Vagina (tissue), 2 donors: ENCODE measurements at regions not wholly inside any gene's neighbourhood (a gene's known extent, or its start where the extent isn't known, plus 50 kb on each side); places are given as distances from the start of the nearest gene placed in this dataset.
A peak's percentile ranks its signal among the peaks of the same experiment; 100 is the strongest.

Experiments used
- DNase-seq, 2 donors: peaks; one replicate each; pipeline ENCODE4 v3.0.0-alpha.2; 2017; ENCODE audit errors: extremely low spot score in 2 of 2
- H3K27ac ChIP-seq: fragments of 200-600 bp; sonication (generic); one replicate; pipeline ENCODE4 v1.5.1; 2019
- H3K27me3 ChIP-seq: fragments of 200-600 bp; sonication (generic); one replicate; pipeline ENCODE4 v1.5.1; 2019
- H3K36me3 ChIP-seq, 2 donors: fragments of 200-600 bp; sonication (generic); one replicate each; pipeline ENCODE4 v1.5.1; 2017 to 2019
- H3K4me1 ChIP-seq: fragments of 200-600 bp; sonication (generic); one replicate; pipeline ENCODE4 v1.5.1; 2019
- H3K4me3 ChIP-seq, 2 donors: fragments of 200-600 bp; sonication (generic); 1 replicate in 1 of 2; 2 replicates in 1 of 2; pipeline ENCODE4 v1.5.1; 2016 to 2019
- H3K9me3 ChIP-seq: fragments of 200-600 bp; sonication (generic); one replicate; pipeline ENCODE4 v1.5.1; 2019
- POLR2A ChIP-seq, 2 donors: fragments of 450-650 bp; IDR thresholded peaks; one replicate each; pipeline ENCODE4 v1.6.1; 2017; ENCODE audit warnings: antibody characterized with exemption in 2 of 2, mild to moderate bottlenecking in 2 of 2, moderate library complexity in 2 of 2
- POLR2AphosphoS5 ChIP-seq, 2 donors: sonication (generic); formaldehyde crosslinking; IDR thresholded peaks; one replicate each; pipeline ENCODE4 v1.9.0; 2017; ENCODE audit warnings: antibody characterized with exemption in 2 of 2, mild to moderate bottlenecking in 2 of 2, low read depth in 1 of 2; ENCODE audit not compliant: insufficient read depth in 1 of 2
- intact Hi-C: fragments of 100-400 bp; cut with DNase I; formaldehyde crosslinking; loops from one replicate; pipeline ENCODE4 v1.15.1; 2023
- TF ChIP-seq, protein P1 (sequence below), 3 experiments: fragments of 450-650 bp in 2 of 3; fragments of 200-600 bp in 1 of 3; sonication (generic) in 1 of 3; IDR thresholded peaks; one replicate each; pipeline ENCODE4 v1.5.1; 2017 to 2019; ENCODE audit warnings: antibody characterized with exemption in 3 of 3, mild to moderate bottlenecking in 2 of 3, moderate library complexity in 2 of 3

DNA sequence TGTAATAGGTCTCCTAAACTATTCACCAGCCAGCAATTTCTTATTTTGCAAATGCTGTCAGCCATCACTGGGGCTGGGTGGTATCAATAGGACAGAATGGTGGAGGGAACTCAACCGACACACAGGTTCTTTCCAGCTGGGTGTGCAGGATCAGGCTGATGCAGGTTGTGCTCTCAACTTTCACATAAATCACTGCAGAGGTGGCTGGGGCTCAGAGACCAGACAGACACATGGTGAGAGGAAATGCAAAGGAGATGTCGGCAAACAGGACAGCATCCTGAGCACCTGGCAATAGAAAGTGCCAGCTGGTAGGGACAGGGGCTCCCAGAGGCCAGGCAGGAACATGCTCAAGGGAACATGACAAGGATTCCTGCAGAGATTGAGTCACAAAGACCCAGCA, 254.9 kb downstream of the SOD2 start:
- TF ChIP-seq, protein P1, sequence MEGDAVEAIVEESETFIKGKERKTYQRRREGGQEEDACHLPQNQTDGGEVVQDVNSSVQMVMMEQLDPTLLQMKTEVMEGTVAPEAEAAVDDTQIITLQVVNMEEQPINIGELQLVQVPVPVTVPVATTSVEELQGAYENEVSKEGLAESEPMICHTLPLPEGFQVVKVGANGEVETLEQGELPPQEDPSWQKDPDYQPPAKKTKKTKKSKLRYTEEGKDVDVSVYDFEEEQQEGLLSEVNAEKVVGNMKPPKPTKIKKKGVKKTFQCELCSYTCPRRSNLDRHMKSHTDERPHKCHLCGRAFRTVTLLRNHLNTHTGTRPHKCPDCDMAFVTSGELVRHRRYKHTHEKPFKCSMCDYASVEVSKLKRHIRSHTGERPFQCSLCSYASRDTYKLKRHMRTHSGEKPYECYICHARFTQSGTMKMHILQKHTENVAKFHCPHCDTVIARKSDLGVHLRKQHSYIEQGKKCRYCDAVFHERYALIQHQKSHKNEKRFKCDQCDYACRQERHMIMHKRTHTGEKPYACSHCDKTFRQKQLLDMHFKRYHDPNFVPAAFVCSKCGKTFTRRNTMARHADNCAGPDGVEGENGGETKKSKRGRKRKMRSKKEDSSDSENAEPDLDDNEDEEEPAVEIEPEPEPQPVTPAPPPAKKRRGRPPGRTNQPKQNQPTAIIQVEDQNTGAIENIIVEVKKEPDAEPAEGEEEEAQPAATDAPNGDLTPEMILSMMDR (IDR thresholded peaks at IDR 0.05) = no peak
- TF ChIP-seq POLR2A (IDR thresholded peaks at IDR 0.05) (no peak), POLR2AphosphoS5 (IDR thresholded peaks at IDR 0.05; ENCODE audit: insufficient read depth in 1 of 2, low read depth in 1 of 2) (no peak)
- intact Hi-C loops = no loop called here
- H3K4me1 ChIP-seq = no peaks in the 10 kb centered on the region
- peaks cover 3% of the 10 kb centered on the region for H3K9me3 ChIP-seq
- no peaks in the 10 kb centered on the region for H3K36me3 ChIP-seq
- no peak overlapping the region for H3K27ac ChIP-seq
- DNase-seq = peak in 1 of 2 donors; percentile 49
- H3K4me3 ChIP-seq = no peak overlapping the region
- H3K27me3 ChIP-seq = no peaks in the 10 kb centered on the region

DNA sequence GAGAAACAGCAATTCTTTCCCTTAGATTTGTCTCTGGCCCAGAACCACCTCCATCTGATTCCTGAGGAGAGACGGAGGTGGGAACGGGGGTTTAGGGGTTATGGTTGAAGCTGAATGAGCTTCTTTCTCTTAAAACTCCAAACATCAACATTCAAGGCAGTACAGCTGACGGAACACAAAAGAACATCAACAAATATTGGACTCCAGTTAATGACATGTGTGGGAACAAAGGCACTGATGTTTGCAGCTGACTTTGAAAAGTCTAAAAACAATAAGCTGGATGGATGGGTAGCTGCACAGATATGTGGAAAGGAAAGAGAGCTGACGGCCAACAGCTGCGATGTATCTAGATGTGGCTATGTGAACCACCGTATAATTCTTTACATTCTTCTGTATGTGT, 256.5 kb downstream of the SOD2 start:
- Histone ChIP-seq H3K36me3 (no peaks in the 10 kb centered on the region), H3K27ac (no peak overlapping the region), H3K27me3 (no peaks in the 10 kb centered on the region), H3K4me3 (no peak overlapping the region), H3K9me3 (peaks cover 3% of the 10 kb centered on the region), H3K4me1 (no peaks in the 10 kb centered on the region)
- TF ChIP-seq POLR2A (IDR thresholded peaks at IDR 0.05) = no peak
- no peak for TF ChIP-seq POLR2AphosphoS5 (IDR thresholded peaks at IDR 0.05; ENCODE audit: insufficient read depth in 1 of 2, low read depth in 1 of 2)
- TF ChIP-seq, protein P1 (IDR thresholded peaks at IDR 0.05) = no peak
- no peak for DNase-seq
- intact Hi-C loops = no loop called here

DNA sequence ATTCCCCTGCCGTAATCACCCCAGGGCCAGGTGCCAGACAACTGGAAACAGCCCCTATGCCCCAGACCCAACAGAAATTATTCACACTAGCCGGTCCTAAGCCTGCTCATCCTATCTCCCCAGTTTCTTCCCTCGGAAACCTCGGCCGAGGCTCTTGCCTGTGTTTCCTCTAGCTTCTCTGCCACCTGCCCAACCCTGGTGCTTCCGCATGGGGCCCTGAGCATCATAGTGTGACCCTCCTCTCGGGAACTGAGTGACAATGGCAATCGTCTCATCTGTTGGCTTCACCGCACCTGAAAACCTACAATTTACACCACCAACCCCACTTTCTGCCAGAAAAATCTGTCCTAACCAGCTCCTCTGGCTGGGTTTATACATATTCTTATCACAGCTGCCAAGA, 257.3 kb downstream of the SOD2 start:
- Histone ChIP-seq H3K36me3 (no peaks in the 10 kb centered on the region), H3K27ac (no peak overlapping the region), H3K9me3 (peaks cover 3% of the 10 kb centered on the region), H3K4me1 (no peaks in the 10 kb centered on the region), H3K4me3 (no peak overlapping the region), H3K27me3 (no peaks in the 10 kb centered on the region)
- no peak for TF ChIP-seq POLR2A (IDR thresholded peaks at IDR 0.05)
- TF ChIP-seq, protein P1 (IDR thresholded peaks at IDR 0.05) = no peak
- intact Hi-C loops = no loop called here
- peak in 1 of 2 donors; percentile 56 for DNase-seq

DNA sequence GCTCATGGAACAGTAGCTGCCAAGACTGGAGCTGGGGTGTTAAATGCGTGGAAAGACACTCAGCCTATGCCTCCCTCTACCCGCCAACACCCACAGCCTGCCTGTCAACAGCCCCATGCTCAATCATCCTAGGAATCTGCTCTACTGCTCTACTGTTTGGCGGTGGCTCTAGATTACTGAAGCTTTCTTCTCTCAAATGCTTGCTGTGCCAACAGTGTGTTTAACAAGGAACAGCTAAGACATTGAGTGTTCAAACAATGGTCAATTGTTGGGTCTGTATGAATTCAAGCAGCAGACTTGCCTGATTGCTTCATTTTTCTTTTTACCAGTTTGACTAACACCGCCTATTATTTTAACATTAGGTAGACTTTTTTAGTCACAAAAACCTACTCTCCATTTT, 258.6 kb downstream of the SOD2 start:
- TF ChIP-seq POLR2A (IDR thresholded peaks at IDR 0.05) = no peak
- TF ChIP-seq, protein P1 (IDR thresholded peaks at IDR 0.05) = no peak
- no peak for TF ChIP-seq POLR2AphosphoS5 (IDR thresholded peaks at IDR 0.05; ENCODE audit: insufficient read depth in 1 of 2, low read depth in 1 of 2)
- intact Hi-C loops = no loop called here
- H3K9me3 ChIP-seq = peaks cover 3% of the 10 kb centered on the region
- H3K36me3 ChIP-seq = no peaks in the 10 kb centered on the region
- DNase-seq = no peak
- no peak overlapping the region for H3K4me3 ChIP-seq
- no peak overlapping the region for H3K27ac ChIP-seq
- no peaks in the 10 kb centered on the region for H3K4me1 ChIP-seq
- H3K27me3 ChIP-seq = no peaks in the 10 kb centered on the region

DNA sequence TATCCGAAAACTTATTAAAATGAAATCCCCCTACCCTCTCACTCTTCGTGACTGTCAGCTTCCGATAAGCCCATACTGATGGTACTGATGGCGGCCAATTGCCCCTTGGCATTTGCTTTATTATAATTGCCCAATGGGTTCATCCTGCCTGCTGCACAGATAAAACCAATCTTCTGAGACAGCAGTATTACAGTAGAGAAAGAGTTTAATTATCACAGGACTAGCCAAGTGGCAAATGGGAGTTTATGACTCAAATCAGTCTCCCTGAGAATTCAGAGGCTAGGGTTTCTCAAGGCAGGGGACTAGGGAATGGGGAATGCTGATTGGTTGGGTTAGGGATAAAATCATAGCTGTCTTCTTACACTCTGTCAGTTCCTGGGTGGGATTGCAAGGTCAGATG, 259.5 kb downstream of the SOD2 start:
- intact Hi-C loops = no loop called here
- H3K27ac ChIP-seq = no peak overlapping the region
- DNase-seq = no peak
- H3K9me3 ChIP-seq = peaks cover 3% of the 10 kb centered on the region
- no peak overlapping the region for H3K4me3 ChIP-seq
- no peaks in the 10 kb centered on the region for H3K36me3 ChIP-seq
- no peaks in the 10 kb centered on the region for H3K27me3 ChIP-seq
- TF ChIP-seq POLR2A (IDR thresholded peaks at IDR 0.05) (no peak), POLR2AphosphoS5 (IDR thresholded peaks at IDR 0.05; ENCODE audit: insufficient read depth in 1 of 2, low read depth in 1 of 2) (no peak)
- TF ChIP-seq, protein P1 (IDR thresholded peaks at IDR 0.05) = no peak
- H3K4me1 ChIP-seq = no peaks in the 10 kb centered on the region
